Occipital lobe (tissue), 1 donor: ENCODE measurements at regions not wholly inside any gene's neighbourhood (a gene's known extent, or its start where the extent isn't known, plus 50 kb on each side); places are given as distances from the start of the nearest gene placed in this dataset.

Experiments
- DNase-seq: peaks from one replicate; lab custom pipeline; 2025; lab: John Stamatoyannopoulos, UW

DNA sequence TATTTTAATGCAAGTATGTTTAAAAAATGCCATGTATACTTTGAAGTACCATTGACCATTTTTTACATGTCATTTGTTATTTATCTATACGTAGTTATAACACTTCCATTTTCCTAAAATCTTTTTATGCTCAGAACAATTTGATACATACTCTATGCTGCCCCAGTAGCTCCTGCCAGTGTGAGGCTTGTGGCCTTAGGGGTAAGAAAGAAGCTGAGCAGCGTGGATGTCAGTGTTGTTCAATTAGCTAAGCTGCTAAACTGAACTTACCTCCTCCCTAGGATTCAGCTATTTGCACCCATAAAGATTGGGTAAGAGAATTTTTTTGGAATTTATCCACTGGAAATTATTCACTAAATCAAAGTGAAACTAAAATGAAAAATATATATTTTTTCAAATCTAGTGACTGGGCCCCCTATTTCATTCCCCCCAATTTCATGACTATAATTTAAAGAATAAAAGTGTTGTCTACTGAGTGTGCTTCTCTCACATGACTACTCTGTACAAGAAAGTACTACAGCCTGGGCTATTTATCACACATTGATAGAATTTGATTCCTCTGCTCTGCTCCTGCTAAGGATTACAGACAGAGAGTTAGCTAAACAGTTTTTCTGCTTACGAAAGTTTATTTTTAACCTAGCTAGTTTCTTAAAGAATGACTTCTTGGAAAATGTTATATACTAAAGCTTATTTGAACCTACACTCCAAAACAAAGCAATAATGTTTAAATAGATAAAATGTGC is 1030.3 kb upstream of the ADGRL4 start:
- no peak for DNase-seq

DNA sequence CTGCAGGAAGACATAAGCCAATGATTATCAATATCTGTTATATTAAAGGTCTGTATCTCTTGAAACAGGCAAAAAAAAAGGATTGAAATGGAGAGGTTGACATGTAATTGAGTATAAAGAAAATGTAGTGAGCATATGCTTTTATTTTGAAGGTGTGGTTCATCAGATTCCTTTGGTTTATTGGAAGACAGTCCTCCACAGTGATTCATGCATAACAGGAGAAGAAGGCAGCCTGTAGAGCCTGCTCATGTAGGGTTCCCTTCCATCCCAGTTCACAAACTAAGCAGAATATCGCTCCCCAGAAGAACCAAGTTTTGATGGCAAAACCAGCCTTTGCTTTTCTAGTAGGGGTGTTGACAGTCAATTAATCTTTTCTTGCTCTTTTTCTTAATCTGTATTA is 1016.8 kb upstream of the ADGRL4 start:
- no peak for DNase-seq

DNA sequence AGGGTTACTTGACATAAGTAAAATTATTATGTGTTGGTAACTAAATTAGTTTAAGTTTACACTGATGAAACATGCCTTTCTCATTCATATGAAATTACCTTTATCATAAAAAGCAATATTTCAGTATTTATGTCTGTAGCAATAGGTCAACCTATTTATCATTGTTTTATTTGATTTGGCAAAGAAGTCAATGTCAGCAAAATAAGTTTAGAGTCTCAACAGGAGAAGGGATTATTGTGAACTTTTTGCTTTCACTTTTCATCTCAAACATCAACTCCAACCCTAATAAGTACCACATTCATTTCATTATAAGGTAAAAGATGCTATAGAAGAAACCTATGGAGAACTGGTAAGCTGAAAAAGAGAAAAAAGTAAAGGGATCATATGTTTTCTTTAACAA is 1015.4 kb upstream of the ADGRL4 start:
- DNase-seq = no peak

DNA sequence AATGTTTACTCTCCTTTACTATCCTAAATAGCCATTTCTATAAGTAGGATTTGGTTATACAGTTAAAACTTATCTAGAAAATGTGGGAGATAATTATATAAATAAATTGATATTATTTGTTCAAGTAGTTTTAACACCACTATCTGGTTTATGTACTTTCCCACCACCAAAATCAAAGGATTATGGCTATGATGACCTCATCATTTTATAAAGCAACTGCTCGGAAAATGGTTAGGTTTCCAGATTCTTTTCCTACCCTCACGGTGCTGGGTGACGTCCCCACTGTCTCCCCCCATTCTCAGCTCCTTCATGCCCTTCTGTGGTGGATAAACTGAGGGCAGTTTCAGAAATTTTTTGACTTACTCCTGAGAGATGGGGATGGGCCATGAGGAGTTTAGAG is 1011.8 kb upstream of the ADGRL4 start:
- DNase-seq = no peak

DNA sequence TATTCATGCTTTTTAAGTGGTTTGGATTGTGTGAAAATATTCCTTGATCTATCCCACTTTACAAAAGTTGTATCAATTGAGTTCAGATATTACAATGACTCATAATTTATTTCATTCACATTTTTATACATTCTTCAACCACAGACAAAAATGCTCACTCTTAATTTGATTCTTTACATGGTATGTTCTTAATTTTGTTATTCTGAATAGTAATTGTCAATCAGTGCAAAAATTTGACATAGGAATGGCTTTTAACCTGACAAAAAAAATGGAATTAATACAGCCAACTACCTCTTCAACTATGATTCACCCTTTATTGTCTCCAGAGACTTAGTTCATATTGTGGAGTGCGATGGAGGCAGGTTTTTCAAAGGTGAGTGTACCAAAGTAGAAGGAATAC is 1002.4 kb upstream of the ADGRL4 start:
- DNase-seq = no peak

DNA sequence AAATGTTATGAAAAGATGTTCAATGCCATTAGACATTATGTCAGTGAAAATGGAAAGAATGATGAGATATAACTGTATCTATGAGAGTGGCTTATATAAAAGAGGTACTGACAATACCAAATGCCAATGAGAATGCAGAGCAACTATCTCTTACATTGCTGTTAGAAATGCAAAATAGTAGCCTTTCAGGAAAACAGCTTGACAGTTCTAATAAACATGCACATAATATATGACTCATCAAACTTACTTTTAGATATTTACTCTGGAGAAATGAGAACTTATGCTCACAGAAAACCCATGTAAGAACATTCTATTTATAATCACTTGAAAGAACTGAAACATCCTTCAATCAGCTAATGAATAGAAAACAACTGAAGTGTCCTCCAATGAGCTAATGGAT is 996.7 kb upstream of the ADGRL4 start:
- no peak for DNase-seq

DNA sequence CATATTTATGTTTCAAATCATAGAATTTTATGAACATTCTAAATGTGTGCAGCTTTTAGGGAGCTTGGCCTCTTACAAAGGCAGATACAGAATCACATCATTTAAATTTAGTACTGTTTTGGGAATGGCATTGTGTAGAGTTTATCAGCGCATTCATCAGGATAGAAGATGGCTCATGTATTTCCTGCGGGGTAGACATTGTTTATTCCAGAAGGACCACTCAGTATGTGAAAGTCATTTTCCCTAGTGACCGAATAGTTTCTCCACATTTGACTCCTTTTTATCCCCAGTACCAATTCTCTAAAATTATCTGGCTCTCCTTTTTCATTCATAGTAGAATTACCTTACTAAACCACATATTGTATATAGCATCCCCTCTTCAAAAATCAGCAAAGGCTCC is 981.9 kb upstream of the ADGRL4 start:
- no peak for DNase-seq

DNA sequence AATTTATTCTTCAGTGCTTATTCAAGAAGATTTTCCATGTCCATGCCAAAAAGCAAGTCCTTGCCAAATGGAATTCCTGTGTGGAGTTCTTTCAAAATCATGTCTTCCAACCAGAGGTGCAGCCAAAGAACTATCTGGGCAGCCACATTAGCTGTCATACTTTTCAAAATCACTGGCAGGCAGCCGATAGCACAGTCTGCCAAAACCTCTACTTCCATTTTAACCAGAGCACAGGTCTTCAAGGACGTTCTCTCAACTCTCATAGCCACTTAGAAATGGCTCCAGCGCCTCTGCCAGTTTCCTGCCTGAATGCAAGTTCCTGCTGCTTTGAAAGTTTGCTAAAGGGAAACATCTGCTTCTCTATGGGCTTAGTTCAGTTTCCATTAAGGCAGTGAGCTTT is 975.7 kb upstream of the ADGRL4 start:
- DNase-seq = no peak

DNA sequence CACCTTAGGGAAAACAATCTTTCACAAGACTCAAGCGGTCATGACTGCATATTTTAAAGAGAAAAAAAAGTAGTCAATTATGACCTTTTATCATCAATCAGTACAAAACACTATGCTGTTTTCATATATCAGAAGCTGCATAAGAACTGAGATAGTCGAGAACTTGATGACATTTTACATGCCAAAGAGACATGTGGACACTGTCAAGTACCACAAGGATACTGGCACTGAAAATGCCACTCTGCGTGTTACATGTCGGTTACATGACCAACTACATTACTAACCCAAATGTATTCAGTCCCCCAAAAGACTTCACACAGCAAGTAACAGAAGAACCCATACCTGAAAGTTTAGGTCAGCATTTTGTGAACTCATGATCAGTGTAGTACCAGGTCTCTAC is 975.0 kb upstream of the ADGRL4 start:
- no peak for DNase-seq

DNA sequence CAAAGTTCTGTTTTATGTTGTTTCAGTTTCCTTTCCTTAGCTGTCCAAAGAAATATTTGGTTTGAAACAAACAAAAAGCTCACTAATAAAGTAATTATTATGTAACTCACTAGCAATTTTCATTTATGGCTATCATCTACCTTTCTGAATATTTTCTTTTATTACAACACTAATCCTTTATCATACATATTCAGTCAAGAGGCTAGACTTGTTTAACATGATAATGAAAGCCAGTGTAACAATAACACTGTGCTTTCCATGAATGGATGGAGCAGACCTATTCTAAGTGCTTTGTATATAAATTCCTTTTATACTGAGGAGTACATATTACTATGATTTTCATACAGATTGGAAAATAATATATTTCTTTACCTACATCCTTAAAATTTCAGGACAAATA is 972.8 kb upstream of the ADGRL4 start:
- DNase-seq = no peak

DNA sequence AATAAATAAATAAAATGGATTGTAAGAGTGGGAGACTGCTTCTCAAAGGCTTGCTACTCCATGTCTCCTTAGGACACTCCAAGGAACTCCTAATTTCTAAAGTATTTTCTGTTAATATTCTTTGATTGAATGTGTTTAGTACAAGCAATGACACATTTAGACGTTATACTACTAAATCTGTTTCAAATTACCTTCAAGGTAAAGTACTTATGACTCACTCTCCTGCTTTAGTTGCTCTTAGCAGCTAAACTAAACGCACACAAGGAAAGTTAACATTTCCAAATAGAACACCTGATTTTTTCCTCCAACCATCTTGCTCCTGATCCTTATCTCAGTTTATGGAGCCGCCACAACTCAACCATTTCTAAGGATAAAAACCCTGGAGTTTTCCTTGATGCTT is 969.8 kb upstream of the ADGRL4 start:
- no peak for DNase-seq

DNA sequence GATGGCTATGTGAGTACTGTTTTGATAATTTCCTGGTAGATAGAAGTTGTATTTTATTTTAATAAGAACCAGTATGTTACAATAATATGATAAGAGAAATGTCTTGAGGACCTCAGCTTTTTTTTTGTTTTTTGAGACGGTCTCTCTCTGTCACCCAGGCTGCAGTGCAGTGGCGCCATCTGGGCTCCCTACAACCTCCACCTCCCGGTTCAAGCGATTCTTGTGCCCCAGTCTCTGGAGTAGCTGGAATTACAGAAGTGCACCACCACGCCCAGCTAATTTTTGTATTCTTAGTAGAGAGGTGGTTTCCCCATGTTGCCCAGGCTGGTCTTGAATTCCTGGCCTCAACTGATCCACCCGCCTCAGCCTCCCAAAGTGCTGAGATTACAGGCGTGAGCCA is 968.1 kb upstream of the ADGRL4 start:
- no peak for DNase-seq

DNA sequence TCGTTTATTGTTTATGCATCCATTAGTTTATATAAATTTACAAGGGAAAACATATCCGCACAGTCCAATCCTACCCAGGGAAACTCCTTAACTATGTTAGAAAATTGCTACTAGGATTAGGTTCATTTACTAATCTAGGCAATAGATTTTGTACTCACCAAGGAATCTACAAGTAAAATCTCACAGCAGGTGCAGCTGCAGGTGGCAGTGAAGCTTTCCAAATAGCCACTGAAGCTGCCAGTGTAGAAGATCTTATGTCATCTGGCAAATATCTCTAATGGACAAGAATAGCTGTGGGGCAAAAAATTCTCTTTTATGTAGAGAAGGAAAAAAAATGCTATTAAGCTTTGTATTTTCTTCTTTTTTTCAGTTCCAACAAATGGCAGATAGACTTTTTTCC is 963.4 kb upstream of the ADGRL4 start:
- no peak for DNase-seq

DNA sequence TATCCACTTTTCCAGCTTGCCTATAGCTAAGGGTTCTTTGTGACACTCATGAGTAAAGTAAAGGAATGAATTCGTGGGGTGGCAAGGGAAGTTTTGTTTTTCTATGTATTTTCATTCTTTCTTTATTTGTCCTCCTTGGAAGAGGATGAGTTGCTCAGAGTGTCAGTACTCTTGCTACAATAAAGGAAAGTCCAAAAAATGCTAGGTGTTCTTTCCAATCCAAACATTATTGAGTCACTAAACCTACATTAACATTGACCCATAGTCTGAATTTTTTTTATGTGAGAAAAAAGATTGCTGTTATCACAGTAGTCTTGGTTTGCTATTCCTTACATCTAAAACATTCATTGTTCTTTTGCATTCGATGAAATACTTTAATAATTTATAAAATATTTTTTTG is 959.9 kb upstream of the ADGRL4 start:
- DNase-seq = no peak

DNA sequence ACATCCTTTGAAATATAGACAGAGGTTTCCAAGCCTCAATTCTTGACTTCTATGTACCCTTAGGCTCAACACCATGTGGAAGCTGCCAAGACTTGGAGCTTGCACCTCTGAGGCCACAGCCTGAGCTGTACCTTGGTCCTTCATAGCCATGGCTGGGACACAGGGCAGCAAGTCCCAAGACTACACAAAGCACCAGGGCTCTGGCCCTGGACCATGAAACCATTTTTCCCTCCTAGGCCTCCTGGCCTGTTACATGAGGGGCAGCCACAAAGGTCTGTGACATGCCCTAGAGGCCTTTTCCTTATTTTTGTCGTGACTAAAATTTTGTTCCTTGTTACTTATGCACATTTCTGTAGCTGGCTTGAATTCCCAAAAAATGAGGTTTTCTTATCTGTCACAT is 953.1 kb upstream of the ADGRL4 start:
- DNase-seq = no peak

DNA sequence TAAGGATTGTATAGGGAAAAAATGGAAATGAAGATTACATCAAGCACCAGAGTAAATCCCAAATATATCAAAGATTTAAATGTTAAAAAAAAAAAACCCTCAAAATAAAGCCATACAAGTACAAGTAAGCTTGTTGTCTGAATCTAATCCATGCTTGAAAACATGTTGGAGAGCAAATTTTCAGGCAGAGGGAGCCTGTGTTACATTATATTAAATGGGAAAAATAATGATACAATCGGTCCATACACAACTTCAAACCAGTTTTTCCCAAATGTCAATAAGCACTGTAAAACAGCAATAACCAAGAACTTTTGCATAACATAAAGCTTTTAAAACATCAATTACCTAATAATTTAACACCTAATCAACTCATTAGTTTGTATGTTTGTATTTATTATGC is 949.4 kb upstream of the ADGRL4 start:
- DNase-seq = no peak

DNA sequence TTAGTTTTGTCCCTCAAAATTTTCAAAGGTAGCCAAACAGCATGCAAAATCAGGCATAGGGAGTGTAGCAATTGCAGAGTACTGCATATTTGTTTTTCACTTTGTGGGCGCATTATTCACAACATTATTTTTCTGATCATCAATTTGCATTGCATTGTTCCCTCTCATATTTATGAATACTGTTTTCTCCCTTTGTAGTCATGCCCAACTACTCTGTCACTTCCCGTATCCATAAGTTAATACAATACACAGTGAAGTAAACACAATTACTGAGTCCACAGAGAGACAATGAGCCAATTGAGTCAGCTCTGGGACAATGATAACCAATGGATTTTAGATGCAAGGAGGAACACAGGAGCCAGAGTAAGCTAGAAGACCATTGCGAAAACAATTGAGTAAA is 944.0 kb upstream of the ADGRL4 start:
- no peak for DNase-seq

DNA sequence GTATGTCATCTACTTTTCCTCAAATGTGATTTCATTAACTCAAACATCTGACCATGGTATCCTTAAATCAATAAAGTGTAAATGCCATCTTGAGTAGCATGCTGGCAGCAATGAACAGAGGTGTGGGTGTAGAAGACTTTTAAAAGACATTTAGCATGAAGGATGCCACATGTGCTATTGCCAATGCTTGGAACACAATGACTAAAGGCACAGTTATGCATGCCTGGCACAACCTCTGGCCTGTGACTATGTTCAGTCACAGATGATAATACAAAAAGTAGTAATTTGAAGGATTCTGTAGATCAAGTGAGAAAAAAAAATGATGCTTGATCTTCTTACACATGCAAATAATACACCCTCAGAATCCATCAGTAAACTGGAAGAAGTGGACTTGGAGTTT is 938.9 kb upstream of the ADGRL4 start:
- no peak for DNase-seq

DNA sequence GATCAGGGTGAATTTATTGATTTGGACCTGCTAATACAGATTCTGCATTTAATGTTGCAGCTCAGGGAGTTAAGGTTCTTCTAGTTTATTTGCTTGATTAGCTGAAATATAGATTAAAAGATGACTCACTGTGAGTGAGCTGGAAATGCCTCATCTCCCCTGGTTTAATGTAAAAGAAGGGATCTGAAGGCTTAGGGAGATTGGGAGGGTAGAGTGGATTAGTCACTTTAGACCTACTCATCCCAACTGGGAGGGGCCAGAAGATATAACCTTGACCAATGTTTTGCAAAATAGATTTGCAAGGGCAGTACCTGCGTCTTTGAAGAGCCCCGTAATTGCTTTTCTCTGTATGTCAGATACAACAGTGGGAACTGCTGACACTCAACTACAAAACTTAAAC is 922.8 kb upstream of the ADGRL4 start:
- DNase-seq = no peak

DNA sequence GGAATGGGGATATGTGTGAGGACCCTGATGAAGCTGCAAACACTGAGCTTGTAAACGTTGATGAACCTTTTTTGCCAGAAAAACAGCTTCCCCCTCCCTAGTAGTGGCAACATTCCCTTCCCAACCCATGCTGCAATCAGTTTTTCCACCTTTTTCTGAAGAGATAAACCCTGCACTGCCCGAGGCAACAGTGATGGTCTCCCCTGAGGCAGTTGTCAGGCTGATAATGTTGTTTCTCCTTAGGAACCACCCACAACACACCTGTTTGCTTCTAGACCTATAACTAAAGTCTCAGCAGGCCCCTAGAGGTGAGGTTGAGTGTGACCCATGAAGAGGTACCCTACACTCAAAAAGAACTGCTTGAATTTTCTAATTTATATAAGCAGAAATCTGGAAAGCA is 922.4 kb upstream of the ADGRL4 start:
- no peak for DNase-seq

DNA sequence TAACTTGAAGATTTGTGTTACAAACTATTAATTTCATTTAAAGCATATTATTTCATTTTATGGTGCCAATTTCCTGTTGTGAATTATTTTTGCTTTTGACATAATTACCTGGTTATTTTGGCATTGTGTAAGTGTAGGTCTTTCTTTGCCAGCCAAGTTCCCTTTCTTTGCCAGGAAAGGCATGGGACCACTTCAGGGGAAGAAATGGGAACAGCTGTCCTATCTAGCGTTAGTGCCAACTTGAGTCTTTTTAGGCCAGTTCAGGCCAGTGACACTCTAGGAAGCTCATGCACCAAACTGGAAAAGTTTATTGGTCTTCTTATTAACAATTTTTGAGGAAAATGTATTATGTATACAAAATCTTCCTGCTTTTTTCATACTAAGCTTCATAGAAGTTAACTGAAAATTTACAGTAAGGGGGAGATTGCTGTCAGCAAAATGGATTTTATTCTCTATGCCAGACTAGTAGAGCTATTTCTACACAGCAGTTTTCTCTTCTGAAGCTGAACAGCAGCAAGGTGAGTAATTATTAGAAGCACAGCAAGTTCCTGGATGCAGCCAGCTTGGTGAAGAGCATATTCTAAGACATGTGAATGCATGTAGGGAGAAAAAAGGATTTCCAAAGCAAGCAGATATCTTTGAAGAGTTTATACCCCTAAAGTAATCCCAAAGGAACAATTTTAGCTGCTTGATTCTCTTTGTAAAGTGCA is 914.6 kb upstream of the ADGRL4 start:
- no peak for DNase-seq

DNA sequence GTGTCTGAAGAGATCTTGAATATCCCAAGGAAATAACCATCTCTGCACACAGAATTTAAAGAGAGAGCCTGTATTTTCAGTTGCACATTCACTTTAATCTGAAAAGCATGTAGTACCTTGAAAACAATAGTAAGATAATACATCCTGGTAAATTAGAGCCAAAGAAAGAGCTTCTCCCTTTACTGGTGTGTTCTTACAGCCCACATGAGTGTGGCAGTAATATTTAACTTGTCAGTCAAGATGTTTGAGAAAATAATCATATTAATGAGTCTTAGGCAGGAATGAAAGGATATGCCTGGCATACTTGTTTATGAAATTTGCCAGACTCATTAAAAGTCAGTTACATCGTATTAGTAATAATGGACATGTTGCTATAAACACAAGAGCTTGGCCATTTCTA is 908.4 kb upstream of the ADGRL4 start:
- DNase-seq = no peak

DNA sequence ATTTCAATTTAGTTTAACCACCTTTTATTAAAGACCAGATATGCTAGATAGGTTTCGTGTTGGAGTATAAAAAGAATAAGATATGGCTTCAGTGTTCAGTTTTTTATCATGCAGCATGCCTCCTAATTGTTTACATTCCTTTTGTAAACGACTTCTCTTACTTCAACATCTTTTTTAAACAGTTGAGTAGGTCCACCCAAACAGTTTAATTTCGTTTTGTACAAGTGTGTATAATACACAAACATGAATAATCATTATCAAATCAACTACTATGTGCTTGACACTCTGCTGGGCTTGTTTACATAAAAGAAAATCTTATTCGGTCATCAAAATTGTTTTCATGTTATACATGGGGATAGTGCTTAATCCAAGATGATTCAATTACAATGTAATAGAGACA is 906.3 kb upstream of the ADGRL4 start:
- no peak for DNase-seq

DNA sequence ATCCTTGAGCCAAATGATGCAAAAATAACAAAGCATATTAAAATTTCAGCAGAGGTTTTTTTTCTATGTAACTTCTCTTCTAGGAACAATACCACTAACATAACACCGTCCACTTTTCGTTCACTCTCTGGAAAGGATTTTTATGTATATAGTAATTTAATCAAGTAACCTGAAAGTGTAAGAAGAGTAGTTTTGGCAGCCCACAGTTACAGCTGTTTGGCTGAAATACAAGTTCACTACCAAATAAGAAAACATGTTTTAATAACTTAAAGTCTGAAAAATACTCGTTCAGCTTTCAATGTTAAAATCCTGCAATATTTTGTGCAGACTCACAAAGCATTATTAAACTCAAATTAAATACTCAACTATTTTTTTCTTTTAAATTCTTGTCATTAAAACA is 896.8 kb upstream of the ADGRL4 start:
- no peak for DNase-seq
